Osteoblast (primary cell): ENCODE measurements at regions not wholly inside any gene's neighbourhood (a gene's known extent, or its start where the extent isn't known, plus 50 kb on each side); places are given as distances from the start of the nearest gene placed in this dataset.

Experiments
- DNase-seq: peaks from one replicate; pipeline ENCODE4 v3.0.0; 2011; ENCODE audit warnings: low spot score, mixed read lengths; ENCODE audit not compliant: insufficient read length; ENCODE audit errors: missing footprints
- H2AFZ ChIP-seq: 2 replicates; pipeline ENCODE4 v1.6.0; 2011; ENCODE audit warnings: mild to moderate bottlenecking, low read length
- H3K27ac ChIP-seq: 2 replicates; pipeline ENCODE4 v1.5.1; 2011; ENCODE audit warnings: mild to moderate bottlenecking, low read depth, low read length, moderate library complexity
- H3K27me3 ChIP-seq: 2 replicates; pipeline ENCODE4 v1.6.0; 2012; ENCODE audit warnings: mild to moderate bottlenecking, control low read depth, inconsistent platforms, low read length, moderate library complexity; ENCODE audit not compliant: insufficient read depth
- H3K36me3 ChIP-seq: 2 replicates; pipeline ENCODE4 v1.5.1; 2011; ENCODE audit warnings: mild to moderate bottlenecking, low read length, control low read depth, moderate library complexity; ENCODE audit not compliant: insufficient read depth
- H3K4me1 ChIP-seq: 2 replicates; pipeline ENCODE4 v1.5.1; 2011; ENCODE audit warnings: mild to moderate bottlenecking, low read length, control low read depth, moderate library complexity; ENCODE audit not compliant: insufficient read depth
- H3K4me2 ChIP-seq: 2 replicates; pipeline ENCODE4 v1.6.0; 2011; ENCODE audit warnings: mild to moderate bottlenecking, low read length; ENCODE audit not compliant: insufficient read depth
- H3K4me3 ChIP-seq: fragments of 200-600 bp; sonication (generic); 3 replicates; pipeline ENCODE4 v1.5.1; 2012; ENCODE audit warnings: mild to moderate bottlenecking, low read length, inconsistent platforms; ENCODE audit not compliant: insufficient read depth
- H3K79me2 ChIP-seq: 2 replicates; pipeline ENCODE4 v1.6.0; 2012; ENCODE audit warnings: mild to moderate bottlenecking, low read length, control low read depth, inconsistent platforms; ENCODE audit not compliant: insufficient read depth
- H3K9me3 ChIP-seq: 2 replicates; pipeline ENCODE4 v1.5.1; 2011; ENCODE audit warnings: low read depth, low read length, control low read depth
- H4K20me1 ChIP-seq: 2 replicates; pipeline ENCODE4 v1.6.0; 2012; ENCODE audit warnings: mild to moderate bottlenecking, low read length, control low read depth; ENCODE audit not compliant: insufficient read depth
- CTCF ChIP-seq: IDR thresholded peaks from 2 replicates; pipeline ENCODE4 v1.5.1; 2011; ENCODE audit warnings: mild to moderate bottlenecking, low read depth, low read length, moderate library complexity; ENCODE audit errors: extremely low read depth

GRCh38 chr6:167747645-167748044 lies 79.1 kb upstream of the AFDN start:
- no peaks in the 10 kb centered on the region for H3K4me1 ChIP-seq
- no peak overlapping the region for H2AFZ ChIP-seq
- no peak for TF ChIP-seq CTCF
- no peaks in the 10 kb centered on the region for H3K79me2 ChIP-seq
- no peak overlapping the region for H3K4me3 ChIP-seq
- H3K36me3 ChIP-seq = no peaks in the 10 kb centered on the region
- H4K20me1 ChIP-seq = no peaks in the 10 kb centered on the region
- no peak overlapping the region for H3K4me2 ChIP-seq
- no peaks in the 10 kb centered on the region for H3K27me3 ChIP-seq
- no peaks in the 10 kb centered on the region for H3K9me3 ChIP-seq
- no peak overlapping the region for H3K27ac ChIP-seq
- DNase-seq = no peak

GRCh38 chr6:167748046-167748445 lies 78.7 kb upstream of the AFDN start:
- Histone ChIP-seq H3K27ac (no peak overlapping the region), H4K20me1 (no peaks in the 10 kb centered on the region), H3K36me3 (no peaks in the 10 kb centered on the region), H3K4me3 (no peak overlapping the region), H3K27me3 (no peaks in the 10 kb centered on the region), H3K4me1 (no peaks in the 10 kb centered on the region), H3K9me3 (no peaks in the 10 kb centered on the region), H2AFZ (no peak overlapping the region), H3K79me2 (no peaks in the 10 kb centered on the region), H3K4me2 (no peak overlapping the region)
- no peak for TF ChIP-seq CTCF
- peak; percentile 55 for DNase-seq

GRCh38 chr6:167748458-167749379 lies 78.0 kb upstream of the AFDN start:
- H3K27ac ChIP-seq = no peak overlapping the region
- H3K27me3 ChIP-seq = no peaks in the 10 kb centered on the region
- H4K20me1 ChIP-seq = no peaks in the 10 kb centered on the region
- DNase-seq = peak; percentile 32
- no peak overlapping the region for H3K4me3 ChIP-seq
- no peaks in the 10 kb centered on the region for H3K79me2 ChIP-seq
- no peaks in the 10 kb centered on the region for H3K4me1 ChIP-seq
- no peak overlapping the region for H2AFZ ChIP-seq
- no peak overlapping the region for H3K4me2 ChIP-seq
- H3K36me3 ChIP-seq = no peaks in the 10 kb centered on the region
- no peak for TF ChIP-seq CTCF
- no peaks in the 10 kb centered on the region for H3K9me3 ChIP-seq

DNA sequence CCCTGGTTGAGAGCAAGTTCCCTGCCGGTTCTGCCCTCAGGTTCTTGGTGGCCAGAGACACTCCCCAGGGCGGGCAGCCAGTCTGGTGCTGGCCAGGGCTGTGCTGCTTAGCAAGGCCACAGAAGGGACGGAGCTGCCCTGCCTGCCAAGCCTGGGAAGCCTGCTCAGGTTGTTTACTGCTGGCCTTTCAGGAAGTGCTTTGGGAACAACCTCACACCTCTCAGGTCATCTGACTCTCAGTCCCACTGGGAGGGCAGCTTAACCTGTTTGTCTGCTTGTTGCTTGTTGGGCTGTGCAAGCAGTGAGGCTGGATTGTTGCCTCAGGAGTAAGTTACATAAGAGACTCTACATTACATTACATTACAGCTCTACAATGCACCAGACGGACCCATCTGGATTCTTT lies 75.8 kb upstream of the AFDN start:
- no peak overlapping the region for H2AFZ ChIP-seq

More for the DNA sequence above, 75.8 kb upstream of the AFDN start:
- no peaks in the 10 kb centered on the region for H4K20me1 ChIP-seq
- H3K9me3 ChIP-seq = no peaks in the 10 kb centered on the region
- no peaks in the 10 kb centered on the region for H3K79me2 ChIP-seq
- H3K27me3 ChIP-seq = no peaks in the 10 kb centered on the region
- no peak for TF ChIP-seq CTCF
- no peak overlapping the region for H3K27ac ChIP-seq
- no peak for DNase-seq
- no peaks in the 10 kb centered on the region for H3K4me1 ChIP-seq
- no peaks in the 10 kb centered on the region for H3K36me3 ChIP-seq
- H3K4me2 ChIP-seq = no peak overlapping the region
- no peak overlapping the region for H3K4me3 ChIP-seq
